ENCODE measurements at regions not wholly inside any gene's neighbourhood (a gene's known extent, or its start where the extent isn't known, plus 50 kb on each side); places are given as distances from the start of the nearest gene placed in this dataset.

DNA sequence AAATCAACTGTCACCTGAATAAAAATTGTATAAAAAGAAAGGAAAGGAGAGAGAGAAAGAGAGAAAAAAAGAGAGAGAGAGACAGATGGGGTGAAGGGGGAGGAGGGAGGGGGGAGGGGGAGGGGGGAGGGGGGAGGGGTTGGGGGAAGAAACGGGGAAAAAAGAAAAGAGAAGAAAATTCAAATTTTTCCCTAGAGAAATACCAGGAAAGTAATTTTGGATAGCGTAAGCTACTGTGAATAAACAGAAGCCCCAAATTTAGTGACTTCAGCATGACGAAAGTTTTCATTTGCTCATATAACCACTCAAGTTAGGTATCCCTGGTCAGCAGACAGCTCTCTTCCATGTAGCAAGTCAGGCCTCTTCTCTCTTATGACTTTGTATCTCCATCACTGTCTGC, 289.4 kb upstream of the MYOCD start:
- no peak for DNase-seq (ENCODE audit: low spot score)

GRCh38 chr17:12386225-12386624, 279.5 kb upstream of the MYOCD start:
- no peak for DNase-seq (ENCODE audit: low spot score)

DNA sequence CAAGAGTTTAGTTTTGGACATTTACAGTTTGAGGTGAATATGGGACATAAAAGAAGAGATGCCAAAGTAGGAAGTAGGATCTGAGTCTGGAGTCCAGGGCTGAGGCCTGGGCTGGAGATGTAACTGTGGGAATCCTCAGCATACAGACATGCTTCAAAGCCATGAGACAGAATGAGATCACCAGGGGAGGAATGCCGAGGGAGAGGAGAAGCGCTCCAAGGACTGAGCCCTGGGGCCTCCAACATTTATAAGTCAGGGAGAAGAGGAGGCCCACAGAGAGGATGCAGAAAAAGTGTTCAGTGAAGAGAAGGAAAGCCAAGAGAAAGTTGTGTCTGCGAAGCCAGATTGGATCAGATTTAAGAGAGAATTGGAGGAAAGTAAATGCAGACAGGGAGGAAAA, 277.5 kb upstream of the MYOCD start:
- DNase-seq (ENCODE audit: low spot score): no peak

DNA sequence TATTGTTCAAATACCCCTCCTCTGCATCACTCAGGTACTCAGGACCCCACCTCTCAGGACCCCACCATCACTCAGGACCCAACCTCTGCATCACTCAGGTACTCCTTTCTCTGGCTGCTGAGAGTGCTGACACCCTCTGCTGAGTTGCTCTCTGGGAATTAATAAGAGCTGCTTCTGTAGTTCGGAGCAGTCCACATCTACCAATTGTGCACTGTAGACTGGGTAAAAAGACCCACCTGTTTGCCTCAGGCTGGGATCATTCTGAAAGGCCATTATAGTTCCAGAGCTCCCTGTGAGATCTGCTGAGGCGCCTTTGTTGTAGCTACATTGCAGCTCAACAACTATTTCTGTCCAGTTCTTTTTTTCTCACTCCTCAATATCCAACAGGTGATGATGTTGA, 276.3 kb upstream of the MYOCD start:
- no peak for DNase-seq (ENCODE audit: low spot score)

DNA sequence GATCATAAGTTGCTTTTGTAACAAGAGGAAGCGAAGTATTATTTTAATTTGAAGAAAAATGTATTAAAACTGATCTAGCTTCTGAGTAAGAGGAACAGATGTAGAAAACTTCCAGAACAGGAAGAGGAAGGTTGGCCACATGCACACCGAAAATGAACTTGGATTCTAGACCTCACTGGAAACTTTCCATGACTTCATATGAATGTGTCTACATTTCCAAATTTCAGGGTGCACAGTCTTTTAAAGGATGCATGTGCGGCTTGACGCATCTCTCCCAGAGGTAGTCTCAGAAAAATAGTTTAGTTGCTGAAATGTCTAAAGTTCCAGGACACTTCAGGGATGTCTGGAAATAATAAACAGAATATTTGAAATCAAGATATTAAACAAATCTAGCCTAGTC, 275.1 kb upstream of the MYOCD start:
- no peak for DNase-seq (ENCODE audit: low spot score)

GRCh38 chr17:12391468-12391867, 274.2 kb upstream of the MYOCD start:
- DNase-seq (ENCODE audit: low spot score): no peak

GRCh38 chr17:12395733-12396354, 269.8 kb upstream of the MYOCD start:
- DNase-seq (ENCODE audit: low spot score): no peak

DNA sequence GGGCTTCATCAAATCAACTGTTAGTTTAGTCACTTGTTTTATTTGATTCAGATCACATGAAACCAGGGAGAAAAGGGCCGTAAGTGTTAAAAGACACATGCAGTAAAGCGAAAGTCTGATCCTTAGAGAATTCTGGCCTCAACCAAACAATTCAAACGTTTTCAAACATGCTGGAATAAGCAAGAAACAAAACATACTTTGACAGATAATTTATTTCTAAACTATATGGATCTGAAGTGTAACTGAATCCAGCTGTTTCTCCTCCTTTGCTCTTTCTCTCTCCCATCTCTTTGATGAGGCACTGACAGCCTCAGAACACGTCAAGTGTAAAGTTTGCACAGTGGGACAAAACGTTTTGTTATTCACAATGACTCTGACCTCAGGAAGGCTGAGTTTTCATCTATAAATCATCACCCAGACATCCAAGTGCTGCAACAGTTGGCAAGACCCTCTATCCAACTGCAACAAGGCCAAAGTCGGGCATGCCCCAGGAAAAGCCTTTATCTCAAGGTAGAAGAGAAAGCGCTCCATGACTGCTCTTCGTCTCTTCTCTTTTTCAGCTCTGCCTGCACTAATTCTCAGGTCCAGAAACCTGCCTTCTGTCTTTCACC, 267.1 kb upstream of the MYOCD start:
- no peak for DNase-seq (ENCODE audit: low spot score)

GRCh38 chr17:12402963-12403622, 262.6 kb upstream of the MYOCD start:
- no peak for DNase-seq (ENCODE audit: low spot score)

DNA sequence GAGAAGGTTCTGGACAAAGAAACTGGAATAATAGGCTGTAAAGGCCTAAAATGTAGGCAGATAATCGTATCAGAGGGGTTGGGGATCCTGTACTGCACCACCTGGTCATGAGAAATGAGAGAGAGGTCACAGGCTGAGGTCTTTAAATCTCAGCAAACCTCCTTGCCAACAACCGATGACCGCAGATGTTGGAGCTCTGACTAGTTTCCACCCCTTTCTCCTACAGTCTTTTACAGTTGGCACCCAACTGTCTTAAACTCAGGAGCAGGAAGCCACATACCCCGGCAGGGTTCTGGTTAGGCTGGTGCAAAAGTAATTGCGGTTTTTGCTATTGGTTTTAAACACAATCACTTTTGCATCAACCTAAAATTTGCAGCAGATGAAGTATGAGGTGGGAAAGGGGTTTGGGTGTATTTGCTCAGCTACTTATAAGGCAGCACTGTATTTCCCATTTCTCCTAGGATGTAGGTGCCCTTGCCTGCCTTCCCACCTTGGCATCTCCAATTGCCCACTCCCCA, 261.8 kb upstream of the MYOCD start:
- DNase-seq (ENCODE audit: low spot score): no peak

GRCh38 chr17:12406623-12407215, 259.0 kb upstream of the MYOCD start:
- DNase-seq (ENCODE audit: low spot score): no peak

DNA sequence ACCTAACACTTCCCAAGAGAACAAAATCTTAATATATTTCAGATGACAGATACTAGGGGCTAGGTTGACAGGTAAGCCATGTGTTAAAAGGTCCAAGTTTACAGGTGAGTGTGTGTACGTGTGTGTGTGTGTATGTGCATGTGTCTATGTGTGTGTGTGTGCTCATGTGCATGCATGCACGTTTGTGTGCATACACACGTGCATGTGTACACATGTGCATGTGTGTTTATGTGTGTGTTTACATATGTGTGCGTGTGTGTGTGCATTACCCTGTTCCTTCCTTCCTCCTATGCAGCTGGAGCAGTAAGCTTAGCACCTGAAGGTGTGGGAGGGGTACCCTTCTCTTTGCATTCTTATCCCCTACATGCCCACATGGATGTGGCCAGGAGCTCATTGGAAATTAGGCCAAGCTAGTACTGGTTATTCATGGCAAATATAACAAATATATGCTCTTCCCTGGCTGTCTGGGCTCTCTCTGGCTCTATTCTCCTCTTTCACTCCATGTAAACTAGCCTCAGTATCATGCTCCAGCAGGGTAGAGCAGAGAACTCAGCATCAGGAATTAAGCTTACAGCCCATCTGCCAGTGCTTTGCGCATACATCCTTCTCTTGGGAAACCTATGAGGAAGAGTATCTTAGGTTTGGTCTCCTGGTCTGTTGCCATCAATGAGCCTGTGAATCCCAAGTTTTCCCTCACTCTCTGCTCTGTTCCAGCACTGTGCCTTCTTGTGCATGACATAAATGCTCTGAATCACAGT, 258.0 kb upstream of the MYOCD start:
- DNase-seq (ENCODE audit: low spot score): no peak

GRCh38 chr17:12409082-12409481, 256.6 kb upstream of the MYOCD start:
- no peak for DNase-seq (ENCODE audit: low spot score)

GRCh38 chr17:12410717-12411116, 255.0 kb upstream of the MYOCD start:
- no peak for DNase-seq (ENCODE audit: low spot score)

GRCh38 chr17:12415031-12415430, 250.7 kb upstream of the MYOCD start:
- DNase-seq (ENCODE audit: low spot score): no peak

GRCh38 chr17:12421077-12421476, 244.6 kb upstream of the MYOCD start:
- DNase-seq (ENCODE audit: low spot score): no peak

- no peak for DNase-seq (ENCODE audit: low spot score)
Observed at GRCh38 chr17:12421646-12422306, 243.9 kb upstream of the MYOCD start.

DNA sequence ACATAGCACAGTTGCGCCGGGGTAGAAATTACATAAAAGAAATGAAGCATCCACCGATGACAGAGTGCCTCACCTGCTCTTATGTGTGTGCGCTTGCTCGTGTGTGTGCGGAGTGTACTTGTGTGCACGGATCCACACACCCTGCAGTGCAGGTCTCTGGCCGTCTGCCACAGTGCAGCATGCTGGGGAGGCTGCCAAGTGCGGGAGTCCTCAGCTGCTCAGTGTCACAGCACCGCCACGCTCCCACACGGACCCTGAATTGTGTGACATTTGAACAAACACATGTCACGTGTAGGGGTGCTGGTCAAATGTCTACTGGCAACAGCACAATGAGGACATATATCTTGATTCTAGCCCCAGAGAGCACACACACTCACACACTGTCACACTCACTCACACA, 243.0 kb upstream of the MYOCD start:
- DNase-seq (ENCODE audit: low spot score): peak; percentile 13

GRCh38 chr17:12423337-12423736, 242.4 kb upstream of the MYOCD start:
- no peak for DNase-seq (ENCODE audit: low spot score)

DNA sequence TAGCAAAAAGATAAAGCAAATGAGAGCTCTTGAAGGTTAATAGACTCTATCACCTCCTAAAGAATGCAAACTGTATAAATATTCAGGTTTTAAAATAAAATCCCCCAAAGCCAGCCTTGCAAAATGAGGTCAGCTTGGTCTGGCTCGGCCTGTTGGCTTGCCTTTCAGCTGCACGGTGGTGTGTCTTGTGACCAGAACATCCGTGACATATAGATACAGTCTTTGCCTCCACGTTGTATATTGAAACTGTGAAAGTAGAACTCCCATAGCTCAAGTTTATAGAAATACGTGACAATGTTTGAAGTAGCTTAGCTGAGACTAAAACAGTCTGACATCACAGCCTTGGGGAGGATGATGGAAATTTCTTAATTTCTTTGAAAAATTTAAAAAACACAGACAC, 236.6 kb upstream of the MYOCD start:
- DNase-seq (ENCODE audit: low spot score): no peak

GRCh38 chr17:12431188-12431587, 234.5 kb upstream of the MYOCD start:
- no peak for DNase-seq (ENCODE audit: low spot score)

DNA sequence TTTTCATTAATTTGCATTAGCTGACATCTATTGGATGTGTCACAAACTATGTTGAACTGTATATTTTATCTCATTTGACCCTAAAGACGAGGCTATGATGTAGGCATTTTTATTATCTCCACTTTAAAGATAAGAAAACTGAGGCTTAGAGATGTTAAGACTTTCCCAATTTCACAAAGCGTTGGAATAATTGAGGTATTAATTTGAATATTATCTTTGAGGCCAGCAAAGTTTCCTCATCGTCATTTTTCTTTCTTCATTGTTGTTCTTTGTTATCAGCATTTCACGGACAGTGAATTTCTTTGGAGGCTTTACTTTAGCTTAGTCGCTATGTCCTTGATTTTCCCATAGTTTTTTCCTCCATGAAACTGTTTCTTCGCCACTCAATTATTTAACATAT, 227.5 kb upstream of the MYOCD start:
- DNase-seq (ENCODE audit: low spot score): no peak

Measured in Ammon's horn (tissue), 1 donor.